H1 (cell line): ENCODE measurements at regions not wholly inside any gene's neighbourhood (a gene's known extent, or its start where the extent isn't known, plus 50 kb on each side); places are given as distances from the start of the nearest gene placed in this dataset.

Source experiments
- CTCF ChIA-PET: fragments of 300-600 bp; sonication (Branson Sonifier 250); formaldehyde crosslinking; loops from one replicate; lab custom pipeline; 2021; ENCODE audit not compliant: partially characterized antibody; lab: Charles Lee
- POLR2A ChIA-PET: fragments of 300-600 bp; sonication (Branson Sonifier 250); formaldehyde crosslinking; loops from one replicate; lab custom pipeline; 2021; ENCODE audit warnings: inconsistent platforms; ENCODE audit not compliant: partially characterized antibody; lab: Charles Lee
- DNase-seq, 2 experiments: peaks; one replicate each; pipeline versions ENCODE4 v3.0.0 to v3.0.0-alpha.2; 2010 to 2022; ENCODE audit warnings: low spot score in 2 of 2, low read depth in 1 of 2, mixed read lengths in 1 of 2
- FAIRE-seq: peaks from 2 replicates; lab custom pipeline; 2011; peaks lifted over from hg19 to GRCh38; lab: Jason Lieb, UNC
- H2AFZ ChIP-seq: 2 replicates; pipeline ENCODE4 v1.8.1; 2012; ENCODE audit warnings: low read length, inconsistent platforms
- H2AK5ac ChIP-seq: 2 replicates; pipeline ENCODE4 v1.6.1; 2013; ENCODE audit warnings: low read depth, low read length
- H2BK120ac ChIP-seq: replicated peaks from 2 replicates; pipeline ENCODE3; 2013; ENCODE audit warnings: low read depth, low read length, inconsistent platforms
- H2BK12ac ChIP-seq: 2 replicates; pipeline ENCODE4 v1.6.1; 2013; ENCODE audit warnings: low read depth, low read length
- H2BK15ac ChIP-seq: 2 replicates; pipeline ENCODE4 v1.6.1; 2013; ENCODE audit warnings: low read length
- H2BK20ac ChIP-seq: 2 replicates; pipeline ENCODE4 v1.6.1; 2013; ENCODE audit warnings: low read length
- H2BK5ac ChIP-seq: 2 replicates; pipeline ENCODE4 v1.6.1; 2013; ENCODE audit warnings: low read depth, low read length
- H3K14ac ChIP-seq: 2 replicates; pipeline ENCODE4 v1.6.1; 2013; ENCODE audit warnings: inconsistent platforms; ENCODE audit not compliant: insufficient read length
- H3K18ac ChIP-seq: 2 replicates; pipeline ENCODE4 v1.6.1; 2013; ENCODE audit warnings: low read length; ENCODE audit errors: extremely low read depth
- H3K23ac ChIP-seq: 2 replicates; pipeline ENCODE4 v1.6.1; 2013; ENCODE audit warnings: inconsistent platforms; ENCODE audit not compliant: insufficient read length
- H3K23me2 ChIP-seq: 2 replicates; pipeline ENCODE4 v1.6.1; 2013; ENCODE audit warnings: low read depth, low read length
- H3K27ac ChIP-seq: 2 replicates; pipeline ENCODE4 v1.6.1; 2011; ENCODE audit warnings: low read depth, low read length, inconsistent platforms
- H3K27me3 ChIP-seq, 4 experiments: replicated peaks in 1 of 4; 1 replicate in 1 of 4; 2 replicates in 3 of 4; pipeline versions ENCODE4 v1.6.1 to v1.8.1; 2011 to 2013; ENCODE audit warnings: low read length in 3 of 4, mild to moderate bottlenecking in 3 of 4, inconsistent platforms in 2 of 4, mixed read lengths in 2 of 4, moderate library complexity in 1 of 4; ENCODE audit not compliant: control insufficient read depth in 3 of 4, insufficient read depth in 3 of 4; ENCODE audit errors: extremely low read depth in 1 of 4
- H3K36me3 ChIP-seq, 4 experiments: 2 replicates each; pipeline versions ENCODE4 v1.6.1 to v1.8.1; 2011 to 2013; ENCODE audit warnings: mild to moderate bottlenecking in 4 of 4, low read length in 3 of 4, moderate library complexity in 2 of 4, control low read depth in 1 of 4, inconsistent platforms in 1 of 4; ENCODE audit not compliant: insufficient read depth in 4 of 4, control insufficient read depth in 2 of 4
- H3K4ac ChIP-seq: replicated peaks from 2 replicates; pipeline ENCODE3; 2013; ENCODE audit warnings: low read length, low read depth, mixed read lengths, inconsistent platforms; ENCODE audit not compliant: insufficient read length
- H3K4me1 ChIP-seq, 4 experiments: replicated peaks in 1 of 4; 1 replicate in 1 of 4; 2 replicates in 3 of 4; pipeline versions ENCODE4 v1.6.1 to v1.8.1; 2011 to 2013; ENCODE audit warnings: low read length in 3 of 4, inconsistent platforms in 2 of 4, mixed read lengths in 1 of 4; ENCODE audit not compliant: insufficient read depth in 4 of 4, control insufficient read depth in 3 of 4
- H3K4me2 ChIP-seq, 2 experiments: 2 replicates each; pipeline versions ENCODE4 v1.6.1 to v1.8.1; 2011 to 2013; ENCODE audit warnings: low read depth in 2 of 2, low read length in 2 of 2, control low read depth in 1 of 2, inconsistent platforms in 1 of 2, mild to moderate bottlenecking in 1 of 2; ENCODE audit not compliant: insufficient read depth in 1 of 2
- H3K4me3 ChIP-seq, 4 experiments: fragments of 200-600, 300-600 bp in 1 of 4; sonication (generic), shearing (Covaris generic), sonication (Bioruptor Twin) in 1 of 4; 2 replicates each; pipeline versions ENCODE4 v1.5.1 to v1.8.1; 2011 to 2016; ENCODE audit warnings: low read length in 4 of 4, low read depth in 3 of 4, control low read depth in 2 of 4, inconsistent platforms in 2 of 4, mild to moderate bottlenecking in 2 of 4, mixed read lengths in 1 of 4, moderate library complexity in 1 of 4; ENCODE audit not compliant: insufficient read depth in 2 of 4; ENCODE audit errors: extremely low read depth in 1 of 4
- H3K56ac ChIP-seq: replicated peaks from 2 replicates; pipeline ENCODE3; 2013; ENCODE audit warnings: low read depth, mild to moderate bottlenecking, mixed read lengths, low read length, inconsistent platforms; ENCODE audit not compliant: insufficient read length
- H3K79me1 ChIP-seq: 2 replicates; pipeline ENCODE4 v1.6.1; 2013; ENCODE audit warnings: low read depth, low read length, control low read depth
- H3K79me2 ChIP-seq, 2 experiments: 2 replicates each; pipeline versions ENCODE4 v1.6.1 to v1.8.1; 2012 to 2013; ENCODE audit warnings: low read length in 2 of 2, mild to moderate bottlenecking in 2 of 2, inconsistent platforms in 1 of 2; ENCODE audit not compliant: insufficient read depth in 2 of 2, control insufficient read depth in 1 of 2
- H3K9ac ChIP-seq, 4 experiments: replicated peaks in 1 of 4; 1 replicate in 1 of 4; 2 replicates in 3 of 4; pipeline versions ENCODE4 v1.6.1 to v1.8.1; 2011 to 2013; ENCODE audit warnings: low read depth in 3 of 4, low read length in 3 of 4, control low read depth in 2 of 4, mild to moderate bottlenecking in 2 of 4, moderate library complexity in 2 of 4, inconsistent platforms in 1 of 4; ENCODE audit errors: extremely low read depth in 1 of 4
- H3K9me3 ChIP-seq, 2 experiments: 2 replicates each; pipeline versions ENCODE4 v1.6.1 to v1.8.1; 2012 to 2013; ENCODE audit warnings: mild to moderate bottlenecking in 2 of 2, moderate library complexity in 2 of 2, control low read depth in 1 of 2, inconsistent platforms in 1 of 2, low read depth in 1 of 2, low read length in 1 of 2, mixed read lengths in 1 of 2; ENCODE audit not compliant: insufficient read depth in 2 of 2
- H4K20me1 ChIP-seq, 2 experiments: replicated peaks in 1 of 2; 2 replicates each; pipeline versions ENCODE3 to v1.8.1; 2011 to 2013; ENCODE audit warnings: inconsistent platforms in 2 of 2, low read length in 2 of 2, mild to moderate bottlenecking in 1 of 2; ENCODE audit not compliant: insufficient read depth in 2 of 2, control insufficient read depth in 1 of 2
- H4K5ac ChIP-seq: 2 replicates; pipeline ENCODE4 v1.6.1; 2013; ENCODE audit warnings: low read length, low read depth, mixed read lengths, inconsistent platforms; ENCODE audit not compliant: insufficient read length
- H4K8ac ChIP-seq: 2 replicates; pipeline ENCODE4 v1.8.0; 2013; ENCODE audit warnings: mild to moderate bottlenecking, moderate library complexity, low read length, inconsistent platforms; ENCODE audit not compliant: insufficient read depth; ENCODE audit errors: extremely low read depth
- H4K91ac ChIP-seq: replicated peaks from 2 replicates; pipeline ENCODE3; 2013; ENCODE audit warnings: low read length, mixed read lengths, inconsistent platforms; ENCODE audit not compliant: insufficient read length
- ASH2L ChIP-seq: fragments of 200-600, 300-600 bp; sonication (generic); IDR thresholded peaks from one replicate; pipeline ENCODE4 v1.7.1; 2017; ENCODE audit warnings: low read length
- BRCA1 ChIP-seq: IDR thresholded peaks from 2 replicates; pipeline ENCODE4 v1.6.1; 2012; ENCODE audit warnings: low read depth, low read length, improper control_type of control experiment
- CBX5 ChIP-seq: fragments of 300-800, 300-1000 bp; sonication (generic); IDR thresholded peaks from 2 replicates; pipeline ENCODE4 v1.7.1; 2016; ENCODE audit warnings: antibody characterized with exemption, low read length, low read depth
- EZH2 ChIP-seq: fragments of 200-600 bp; sonication (generic); IDR thresholded peaks from 2 replicates; pipeline ENCODE4 v1.7.1; 2012; ENCODE audit warnings: low read depth, mild to moderate bottlenecking, moderate library complexity, low read length, inconsistent platforms; ENCODE audit not compliant: severe bottlenecking
- NANOG ChIP-seq: IDR thresholded peaks from 2 replicates; pipeline ENCODE4 v1.6.1; 2011; ENCODE audit warnings: low read length, low read depth, mild to moderate bottlenecking, inconsistent platforms; ENCODE audit not compliant: insufficient read depth, poor library complexity, severe bottlenecking
- PHF8 ChIP-seq: fragments of 200-600 bp; sonication (generic); conservative IDR thresholded peaks from 2 replicates; pipeline ENCODE4 v1.7.1; 2012; ENCODE audit warnings: low read depth, mild to moderate bottlenecking, inconsistent platforms, low read length, moderate library complexity
- SIN3A ChIP-seq, 2 experiments: IDR thresholded peaks in 1 of 2; conservative IDR thresholded peaks in 1 of 2; 2 replicates each; pipeline ENCODE4 v1.6.1; 2011 to 2012; ENCODE audit warnings: low read length in 2 of 2, improper control_type of control experiment in 1 of 2, low read depth in 1 of 2, mild to moderate bottlenecking in 1 of 2
- SRF ChIP-seq: IDR thresholded peaks from 2 replicates; pipeline ENCODE4 v1.6.1; 2011; ENCODE audit warnings: mild to moderate bottlenecking, low read depth, low read length, moderate library complexity
- YY1 ChIP-seq: IDR thresholded peaks from 2 replicates; pipeline ENCODE4 v1.6.1; 2011; ENCODE audit warnings: low read depth, mild to moderate bottlenecking, low read length
- WGBS, 2 experiments: shearing (Covaris generic) in 1 of 2; methylation state at CpG; one replicate each; pipeline versions ENCODE4 v1.1.6 to v1.1.7; 2013 to 2015; ENCODE audit warnings: low lambda C conversion rate in 2 of 2, mixed read lengths in 2 of 2, inconsistent platforms in 1 of 2, low coverage in 1 of 2, missing lambda C conversion rate in 1 of 2; ENCODE audit not compliant: insufficient replicate concordance in 2 of 2, insufficient coverage in 1 of 2, insufficient read length in 1 of 2; ENCODE audit errors: extremely low coverage in 1 of 2, missing lambda C conversion rate in 1 of 2; 5-methylcytosine and 5-hydroxymethylcytosine counted together
- TF ChIP-seq, protein P1 (sequence below): IDR thresholded peaks from 2 replicates; pipeline ENCODE4 v1.6.1; 2012; ENCODE audit warnings: inconsistent platforms

DNA sequence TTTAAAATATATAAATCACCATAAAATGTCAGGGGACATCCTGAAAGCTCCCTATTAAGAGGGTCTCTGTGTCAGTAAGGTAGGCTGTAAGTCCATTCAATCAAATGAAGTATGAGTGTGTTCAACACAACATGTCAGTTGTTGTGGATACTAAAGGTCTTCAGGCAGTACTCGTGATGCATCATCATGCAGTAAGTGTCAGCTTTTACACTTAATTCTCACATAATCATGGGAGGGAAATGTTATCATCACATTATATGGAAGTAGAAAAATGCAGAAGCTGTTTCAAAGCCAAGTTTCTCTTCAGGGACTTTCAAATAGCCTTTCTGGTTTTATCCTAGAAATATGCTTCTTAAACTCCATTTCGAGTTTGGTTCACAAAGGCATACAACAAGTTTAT is 477.1 kb upstream of the ID2 start:
- TF ChIP-seq SRF (no peak), YY1 (no peak), ASH2L (no peak), CBX5 (no peak), NANOG (no peak), SIN3A (conservative IDR thresholded peaks at IDR 0.05 in 1 of 2, IDR thresholded peaks at IDR 0.05 in 1 of 2; ENCODE audit: low read depth in 1 of 2, low read length in 2 of 2) (no peak), EZH2 (no peak), BRCA1 (no peak), PHF8 (no peak)
- TF ChIP-seq, protein P1, sequence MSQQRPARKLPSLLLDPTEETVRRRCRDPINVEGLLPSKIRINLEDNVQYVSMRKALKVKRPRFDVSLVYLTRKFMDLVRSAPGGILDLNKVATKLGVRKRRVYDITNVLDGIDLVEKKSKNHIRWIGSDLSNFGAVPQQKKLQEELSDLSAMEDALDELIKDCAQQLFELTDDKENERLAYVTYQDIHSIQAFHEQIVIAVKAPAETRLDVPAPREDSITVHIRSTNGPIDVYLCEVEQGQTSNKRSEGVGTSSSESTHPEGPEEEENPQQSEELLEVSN: no peak
- TF ChIP-seq, all 59 proteins: peak for 0
- H2BK120ac ChIP-seq: no peak overlapping the region

More for the DNA sequence above, 477.1 kb upstream of the ID2 start:
- H3K23me2 ChIP-seq: no peaks in the 10 kb centered on the region
- ChIA-PET CTCF (no interaction called here), POLR2A (no interaction called here)
- H3K18ac ChIP-seq: no peak overlapping the region
- no peak overlapping the region for H4K91ac ChIP-seq
- no peak overlapping the region for H2AK5ac ChIP-seq
- H4K5ac ChIP-seq: no peak overlapping the region
- H2BK5ac ChIP-seq: no peak overlapping the region
- no peak overlapping the region for H3K14ac ChIP-seq
- no peak overlapping the region for H2BK12ac ChIP-seq
- no peak overlapping the region for H4K8ac ChIP-seq
- no peaks in the 10 kb centered on the region for H3K79me1 ChIP-seq
- peaks cover 0 to 2% (median 0%) of the 10 kb centered on the region in 4 experiments; a peak in 1 of 7 replicates for H3K4me1 ChIP-seq
- H3K23ac ChIP-seq: no peak overlapping the region
- no peak overlapping the region for H3K27ac ChIP-seq
- H2BK15ac ChIP-seq: no peak overlapping the region
- no peak overlapping the region for H3K4ac ChIP-seq
- FAIRE-seq: no peak
- H3K9ac ChIP-seq: no peak overlapping the region
- H2BK20ac ChIP-seq: no peak overlapping the region
- whole genome bisulfite sequencing, 2 experiments: 93% methylated on average over 2 of the region's 2 CpGs; no CpG with 5 or more reads in 1 of the 2 experiments
- DNase-seq: no peak
- peaks cover 0 to 5% of the 10 kb centered on the region in 2 experiments; a peak in 1 of 4 replicates for H3K9me3 ChIP-seq
- no peak overlapping the region for H3K56ac ChIP-seq
- H3K27me3 ChIP-seq: no peaks in the 10 kb centered on the region
- no peaks in the 10 kb centered on the region for H3K36me3 ChIP-seq
- H4K20me1 ChIP-seq: no peaks in the 10 kb centered on the region
- no peak overlapping the region for H2AFZ ChIP-seq
- H3K79me2 ChIP-seq: no peaks in the 10 kb centered on the region
- H3K4me3 ChIP-seq: no peak overlapping the region
- H3K4me2 ChIP-seq: no peak overlapping the region
